ENCODE measurements at regions not wholly inside any gene's neighbourhood (a gene's known extent, or its start where the extent isn't known, plus 50 kb on each side); places are given as distances from the start of the nearest gene placed in this dataset.

GRCh38 chr4:11183356-11183740 lies 245.3 kb downstream of the HS3ST1 start:
- TF ChIP-seq, protein P1, sequence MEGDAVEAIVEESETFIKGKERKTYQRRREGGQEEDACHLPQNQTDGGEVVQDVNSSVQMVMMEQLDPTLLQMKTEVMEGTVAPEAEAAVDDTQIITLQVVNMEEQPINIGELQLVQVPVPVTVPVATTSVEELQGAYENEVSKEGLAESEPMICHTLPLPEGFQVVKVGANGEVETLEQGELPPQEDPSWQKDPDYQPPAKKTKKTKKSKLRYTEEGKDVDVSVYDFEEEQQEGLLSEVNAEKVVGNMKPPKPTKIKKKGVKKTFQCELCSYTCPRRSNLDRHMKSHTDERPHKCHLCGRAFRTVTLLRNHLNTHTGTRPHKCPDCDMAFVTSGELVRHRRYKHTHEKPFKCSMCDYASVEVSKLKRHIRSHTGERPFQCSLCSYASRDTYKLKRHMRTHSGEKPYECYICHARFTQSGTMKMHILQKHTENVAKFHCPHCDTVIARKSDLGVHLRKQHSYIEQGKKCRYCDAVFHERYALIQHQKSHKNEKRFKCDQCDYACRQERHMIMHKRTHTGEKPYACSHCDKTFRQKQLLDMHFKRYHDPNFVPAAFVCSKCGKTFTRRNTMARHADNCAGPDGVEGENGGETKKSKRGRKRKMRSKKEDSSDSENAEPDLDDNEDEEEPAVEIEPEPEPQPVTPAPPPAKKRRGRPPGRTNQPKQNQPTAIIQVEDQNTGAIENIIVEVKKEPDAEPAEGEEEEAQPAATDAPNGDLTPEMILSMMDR (conservative IDR thresholded peaks at IDR 0.05): no peak
- TF ChIP-seq ZFX (IDR thresholded peaks at IDR 0.05): no peak
